Hepatocyte (in vitro differentiated cells): ENCODE measurements at regions not wholly inside any gene's neighbourhood (a gene's known extent, or its start where the extent isn't known, plus 50 kb on each side); places are given as distances from the start of the nearest gene placed in this dataset.
"Not testable (repeated sequence)": the region's sequence is repeated elsewhere in the genome, so short reads cannot be mapped to it uniquely, and the experiment has no call there.

Experiments used
- DNase-seq: peaks from one replicate; pipeline ENCODE4 v3.0.0-alpha.2; 2016; ENCODE audit warnings: low spot score
- H2AFZ ChIP-seq: fragments of 200-600 bp; sonication (generic); 2 replicates; pipeline ENCODE4 v1.6.0; 2016; ENCODE audit warnings: antibody characterized with exemption, mild to moderate bottlenecking
- H3K27ac ChIP-seq: fragments of 200-600 bp; sonication (generic); 2 replicates; pipeline ENCODE4 v1.5.1; 2016; ENCODE audit warnings: mild to moderate bottlenecking
- H3K27me3 ChIP-seq: fragments of 200-600 bp; sonication (generic); 2 replicates; pipeline ENCODE4 v1.6.1; 2016
- H3K36me3 ChIP-seq: fragments of 200-600 bp; sonication (generic); replicated peaks from 2 replicates; pipeline ENCODE4 v1.5.1; 2016; ENCODE audit warnings: low read depth; ENCODE audit not compliant: insufficient read depth
- H3K4me1 ChIP-seq: fragments of 200-600 bp; sonication (generic); 2 replicates; pipeline ENCODE4 v1.5.1; 2016; ENCODE audit warnings: mild to moderate bottlenecking, moderate library complexity; ENCODE audit not compliant: insufficient read depth
- H3K4me2 ChIP-seq: fragments of 200-600 bp; sonication (generic); 2 replicates; pipeline ENCODE4 v1.6.0; 2016
- H3K4me3 ChIP-seq: fragments of 200-600 bp; sonication (generic); 2 replicates; pipeline ENCODE4 v1.5.1; 2016; ENCODE audit warnings: mild to moderate bottlenecking
- H3K79me2 ChIP-seq: fragments of 200-600 bp; sonication (generic); 2 replicates; pipeline ENCODE4 v1.6.0; 2017; ENCODE audit warnings: mild to moderate bottlenecking
- H3K9me2 ChIP-seq: fragments of 200-600 bp; sonication (generic); replicated peaks from 2 replicates; pipeline ENCODE4 v1.6.0; 2017; ENCODE audit warnings: mild to moderate bottlenecking; ENCODE audit not compliant: insufficient read depth
- H3K9me3 ChIP-seq: fragments of 200-600 bp; sonication (generic); 2 replicates; pipeline ENCODE4 v1.5.1; 2016; ENCODE audit warnings: low read depth, mild to moderate bottlenecking
- H4K20me1 ChIP-seq: fragments of 200-600 bp; sonication (generic); 2 replicates; pipeline ENCODE4 v1.6.0; 2016; ENCODE audit warnings: mild to moderate bottlenecking; ENCODE audit not compliant: insufficient read depth, poor library complexity, severe bottlenecking
- EZH2 ChIP-seq: fragments of 200-600 bp; sonication (generic); IDR thresholded peaks from 2 replicates; pipeline ENCODE4 v1.6.1; 2016; ENCODE audit warnings: antibody characterized with exemption, mild to moderate bottlenecking, borderline replicate concordance
- EZH2phosphoT487 ChIP-seq: fragments of 200-600 bp; sonication (generic); IDR thresholded peaks from one replicate; pipeline ENCODE4 v1.6.1; 2018; ENCODE audit warnings: antibody characterized with exemption, mild to moderate bottlenecking, low read depth, moderate library complexity; ENCODE audit not compliant: unreplicated experiment, severe bottlenecking
- WGBS: methylation state at CpG from one replicate; pipeline ENCODE4 v1.1.6; 2016; ENCODE audit warnings: low lambda C conversion rate; ENCODE audit errors: missing lambda C conversion rate; 5-methylcytosine and 5-hydroxymethylcytosine counted together
- TF ChIP-seq, protein P1 (sequence below): fragments of 200-600 bp; sonication (generic); IDR thresholded peaks from 2 replicates; pipeline ENCODE4 v1.5.1; 2016; ENCODE audit warnings: antibody characterized with exemption, mild to moderate bottlenecking; ENCODE audit not compliant: poor library complexity

DNA sequence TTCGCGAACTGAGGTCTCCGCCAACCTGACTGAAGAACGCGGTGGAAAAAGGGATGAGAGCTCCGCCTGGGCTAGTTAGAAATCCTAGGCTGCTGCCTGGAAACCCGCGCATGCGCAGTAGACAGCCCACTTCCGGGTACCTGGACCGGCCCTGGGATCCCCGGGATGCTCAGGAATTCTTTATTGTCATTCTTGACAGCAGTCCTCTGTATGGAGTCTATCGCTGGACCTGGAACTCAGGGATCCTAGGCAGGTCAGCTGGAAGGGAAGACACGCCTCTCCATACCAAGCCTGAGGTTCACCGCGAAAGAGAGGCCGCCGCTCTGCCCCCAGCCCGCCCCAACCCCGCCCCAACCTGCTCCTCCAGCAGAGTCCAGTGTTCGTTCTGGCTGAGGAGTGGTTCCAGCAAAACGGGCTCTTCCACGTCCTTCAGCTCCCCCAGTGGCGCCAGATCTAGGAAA, 1379.2 kb upstream of the DEFB115 start:
- H2AFZ ChIP-seq = no peak overlapping the region
- no peak overlapping the region for H3K27ac ChIP-seq
- H3K27me3 ChIP-seq = no peaks in the 10 kb centered on the region
- H4K20me1 ChIP-seq = no peaks in the 10 kb centered on the region
- no peaks in the 10 kb centered on the region for H3K79me2 ChIP-seq
- WGBS = 78% methylated on average over 24 of the region's 24 CpGs
- H3K4me2 ChIP-seq = no peak overlapping the region
- H3K9me3 ChIP-seq = peaks cover 2% of the 10 kb centered on the region
- no peak overlapping the region for H3K4me3 ChIP-seq
- H3K9me2 ChIP-seq = no peaks in the 10 kb centered on the region
- no peak for TF ChIP-seq EZH2
- TF ChIP-seq, protein P1, sequence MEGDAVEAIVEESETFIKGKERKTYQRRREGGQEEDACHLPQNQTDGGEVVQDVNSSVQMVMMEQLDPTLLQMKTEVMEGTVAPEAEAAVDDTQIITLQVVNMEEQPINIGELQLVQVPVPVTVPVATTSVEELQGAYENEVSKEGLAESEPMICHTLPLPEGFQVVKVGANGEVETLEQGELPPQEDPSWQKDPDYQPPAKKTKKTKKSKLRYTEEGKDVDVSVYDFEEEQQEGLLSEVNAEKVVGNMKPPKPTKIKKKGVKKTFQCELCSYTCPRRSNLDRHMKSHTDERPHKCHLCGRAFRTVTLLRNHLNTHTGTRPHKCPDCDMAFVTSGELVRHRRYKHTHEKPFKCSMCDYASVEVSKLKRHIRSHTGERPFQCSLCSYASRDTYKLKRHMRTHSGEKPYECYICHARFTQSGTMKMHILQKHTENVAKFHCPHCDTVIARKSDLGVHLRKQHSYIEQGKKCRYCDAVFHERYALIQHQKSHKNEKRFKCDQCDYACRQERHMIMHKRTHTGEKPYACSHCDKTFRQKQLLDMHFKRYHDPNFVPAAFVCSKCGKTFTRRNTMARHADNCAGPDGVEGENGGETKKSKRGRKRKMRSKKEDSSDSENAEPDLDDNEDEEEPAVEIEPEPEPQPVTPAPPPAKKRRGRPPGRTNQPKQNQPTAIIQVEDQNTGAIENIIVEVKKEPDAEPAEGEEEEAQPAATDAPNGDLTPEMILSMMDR = no peak
- no peak for TF ChIP-seq EZH2phosphoT487
- no peak for DNase-seq
- H3K36me3 ChIP-seq = no peaks in the 10 kb centered on the region
- no peaks in the 10 kb centered on the region for H3K4me1 ChIP-seq

DNA sequence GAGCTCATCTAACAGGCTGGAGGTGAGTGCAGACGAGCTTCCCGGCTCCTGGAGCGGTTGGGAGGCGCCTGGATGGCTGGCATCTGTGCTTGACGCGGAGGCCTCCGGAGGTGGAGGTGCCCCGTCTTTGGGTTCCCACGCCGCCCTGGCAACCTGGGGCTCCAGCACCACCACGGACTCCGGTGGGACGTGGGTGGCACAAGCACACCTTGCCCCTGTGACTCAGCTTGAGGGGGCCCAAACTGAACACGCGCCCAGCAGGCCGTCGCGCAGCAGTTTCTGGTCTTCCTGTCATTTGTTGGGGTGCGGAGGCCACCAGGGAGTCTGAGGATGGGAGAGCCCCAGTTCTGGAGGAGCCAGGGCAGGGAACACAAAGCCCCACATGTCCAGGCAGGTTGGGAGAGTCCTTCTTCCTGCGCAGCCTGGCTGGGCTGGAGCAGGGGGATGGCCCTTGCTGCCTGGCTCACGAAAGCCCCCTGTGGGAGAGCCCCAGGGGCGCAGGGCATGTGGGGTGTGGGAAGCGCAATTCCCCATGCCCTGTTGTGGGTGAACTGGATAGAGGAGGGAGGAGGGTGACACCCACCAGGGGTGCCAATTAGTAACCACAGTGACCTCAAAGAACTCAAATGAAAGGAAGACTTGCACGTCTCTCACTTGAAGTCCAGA, 1378.6 kb upstream of the DEFB115 start:
- no peaks in the 10 kb centered on the region for H3K36me3 ChIP-seq
- H4K20me1 ChIP-seq = no peaks in the 10 kb centered on the region
- no peaks in the 10 kb centered on the region for H3K27me3 ChIP-seq
- no peaks in the 10 kb centered on the region for H3K9me2 ChIP-seq
- no peak overlapping the region for H3K4me3 ChIP-seq
- H3K4me1 ChIP-seq = no peaks in the 10 kb centered on the region
- H3K9me3 ChIP-seq = peaks cover 2% of the 10 kb centered on the region
- no peak for TF ChIP-seq EZH2
- TF ChIP-seq EZH2phosphoT487 = no peak
- TF ChIP-seq, protein P1 = no peak
- no peak overlapping the region for H3K27ac ChIP-seq
- H2AFZ ChIP-seq = no peak overlapping the region
- WGBS = 73% methylated on average over 24 of the region's 24 CpGs
- no peaks in the 10 kb centered on the region for H3K79me2 ChIP-seq
- no peak overlapping the region for H3K4me2 ChIP-seq
- DNase-seq = no peak

- not testable (repeated sequence) for DNase-seq, H3K9me3 ChIP-seq
- WGBS = 91% methylated on average over 1 of the region's 1 CpG
Observed at GRCh38 chr20:29881107-29881506, 1376.4 kb upstream of the DEFB115 start.

DNA sequence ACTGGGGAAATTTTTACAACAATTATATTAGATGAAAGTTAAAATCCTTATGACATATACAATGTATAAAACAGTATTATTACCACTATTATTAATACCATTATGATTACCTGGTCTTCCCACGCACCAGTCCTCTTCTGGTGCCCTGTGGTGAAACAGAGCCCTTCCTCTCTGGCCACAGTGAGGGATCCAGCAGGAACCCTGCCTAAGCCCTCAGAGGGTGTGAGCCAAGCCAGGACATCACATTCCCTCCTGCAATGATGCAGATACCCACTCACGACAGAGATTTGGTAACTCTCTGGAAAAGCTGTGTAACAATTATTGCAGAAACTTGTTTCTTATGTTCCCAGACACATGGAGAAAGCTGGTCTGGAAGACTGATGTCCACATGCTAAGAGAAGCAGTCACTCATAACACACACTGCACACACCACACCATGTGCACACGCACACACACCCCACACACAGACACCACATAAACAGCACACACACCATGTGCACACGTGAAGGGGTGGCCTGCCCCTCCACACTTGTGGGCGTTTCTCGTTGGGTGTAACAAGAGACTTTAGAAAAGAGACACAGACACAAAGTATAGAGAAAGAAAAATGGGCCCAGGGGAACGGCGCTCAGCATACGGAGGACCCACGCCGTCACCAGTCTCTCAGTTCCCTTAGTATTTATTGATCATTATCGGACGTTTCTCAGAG, 1373.8 kb upstream of the DEFB115 start:
- 54% methylated on average over 13 of the region's 13 CpGs for WGBS
- H2AFZ ChIP-seq, H3K9me2 ChIP-seq, H3K79me2 ChIP-seq, H4K20me1 ChIP-seq, H3K36me3 ChIP-seq, H3K4me3 ChIP-seq, H3K9me3 ChIP-seq, H3K4me1 ChIP-seq, H3K27me3 ChIP-seq, DNase-seq, H3K4me2 ChIP-seq, H3K27ac ChIP-seq: not testable (repeated sequence)

More at GRCh38 chr20:29881107-29881506, 1376.4 kb upstream of the DEFB115 start:
- not testable (repeated sequence) for H3K4me2 ChIP-seq, H2AFZ ChIP-seq, H3K36me3 ChIP-seq, H3K4me1 ChIP-seq, H3K27ac ChIP-seq, H3K27me3 ChIP-seq, H3K4me3 ChIP-seq, H4K20me1 ChIP-seq, H3K79me2 ChIP-seq, H3K9me2 ChIP-seq

GRCh38 chr20:29884322-29884721, 1373.1 kb upstream of the DEFB115 start:
- H3K79me2 ChIP-seq, H3K36me3 ChIP-seq, H3K27ac ChIP-seq, H3K4me2 ChIP-seq, H3K4me3 ChIP-seq, H3K9me3 ChIP-seq, H2AFZ ChIP-seq, DNase-seq, H3K4me1 ChIP-seq, H3K9me2 ChIP-seq, H3K27me3 ChIP-seq, H4K20me1 ChIP-seq: not testable (repeated sequence)
- WGBS = 68% methylated on average over 3 of the region's 3 CpGs

GRCh38 chr20:29885282-29886185, 1371.9 kb upstream of the DEFB115 start:
- H3K4me2 ChIP-seq, H3K79me2 ChIP-seq, H3K27me3 ChIP-seq, H3K9me2 ChIP-seq, H3K4me3 ChIP-seq, H3K36me3 ChIP-seq, H3K27ac ChIP-seq, H3K9me3 ChIP-seq, H3K4me1 ChIP-seq, H4K20me1 ChIP-seq, H2AFZ ChIP-seq, DNase-seq: not testable (repeated sequence)
- 19% methylated on average over 2 of the region's 3 CpGs for WGBS
